Body of pancreas (tissue), 4 donors: ENCODE measurements at regions not wholly inside any gene's neighbourhood (a gene's known extent, or its start where the extent isn't known, plus 50 kb on each side); places are given as distances from the start of the nearest gene placed in this dataset.

ENCODE experiments used
- ATAC-seq: fragments of 150-250 bp; one replicate; pipeline ENCODE4 v1.9.1; 2016
- DNase-seq, 4 donors: peaks; one replicate each; pipeline ENCODE4 v3.0.0-alpha.2; 2019
- H3K27ac ChIP-seq, 4 donors: fragments of 200-600 bp; sonication (generic); 1 replicate in 3 of 4; 2 replicates in 1 of 4; pipeline versions ENCODE4 v1.5.1 to v1.6.1; 2016 to 2019; ENCODE audit warnings: mild to moderate bottlenecking in 1 of 4, mixed read lengths in 1 of 4, moderate library complexity in 1 of 4
- H3K27me3 ChIP-seq, 2 donors: fragments of 200-600 bp; sonication (generic); one replicate each; pipeline ENCODE4 v1.6.0; 2016; ENCODE audit warnings: mild to moderate bottlenecking in 1 of 2
- H3K36me3 ChIP-seq, 2 donors: fragments of 200-600 bp; sonication (generic); replicated peaks in 1 of 2; 2 replicates each; pipeline ENCODE4 v1.5.1; 2016; ENCODE audit warnings: low read depth in 2 of 2; ENCODE audit not compliant: insufficient read depth in 1 of 2
- H3K4me1 ChIP-seq: fragments of 200-600 bp; sonication (generic); one replicate; pipeline ENCODE4 v1.6.0; 2016
- H3K4me3 ChIP-seq, 2 donors: fragments of 200-600 bp; sonication (generic); 1 replicate in 1 of 2; 2 replicates in 1 of 2; pipeline ENCODE4 v1.5.1; 2016 to 2019
- H3K9me3 ChIP-seq, 3 donors: fragments of 200-600 bp; sonication (generic); 1 replicate in 2 of 3; 2 replicates in 1 of 3; pipeline ENCODE4 v1.5.1; 2016
- POLR2A ChIP-seq, 3 donors: fragments of 450-650 bp; IDR thresholded peaks; one replicate each; pipeline ENCODE4 v1.6.1; 2016; ENCODE audit warnings: antibody characterized with exemption in 3 of 3, mild to moderate bottlenecking in 2 of 3
- WGBS, 2 donors: methylation state at CpG; one replicate each; pipeline ENCODE4 v1.1.5; 2017; 5-methylcytosine and 5-hydroxymethylcytosine counted together
- intact Hi-C: fragments of 100-400 bp; cut with DNase I; formaldehyde crosslinking; loops from one replicate; pipeline ENCODE4 v1.15.1; 2023
- TF ChIP-seq, protein P1 (sequence below), 7 experiments: fragments of 450-650 bp in 4 of 7; fragments of 200-600 bp in 3 of 7; sonication (generic) in 3 of 7; IDR thresholded peaks; one replicate each; pipeline ENCODE4 v1.5.1; 2016 to 2019; ENCODE audit warnings: antibody characterized with exemption in 7 of 7

- Histone ChIP-seq H3K4me1 (no peaks in the 10 kb centered on the region), H3K27ac (no peak overlapping the region), H3K4me3 (no peak overlapping the region), H3K36me3 (no peaks in the 10 kb centered on the region), H3K27me3 (no peaks in the 10 kb centered on the region), H3K9me3 (no peaks in the 10 kb centered on the region)
- ATAC-seq: no peak
- intact Hi-C loops: no loop called here
- no peak for DNase-seq
- TF ChIP-seq, protein P1, sequence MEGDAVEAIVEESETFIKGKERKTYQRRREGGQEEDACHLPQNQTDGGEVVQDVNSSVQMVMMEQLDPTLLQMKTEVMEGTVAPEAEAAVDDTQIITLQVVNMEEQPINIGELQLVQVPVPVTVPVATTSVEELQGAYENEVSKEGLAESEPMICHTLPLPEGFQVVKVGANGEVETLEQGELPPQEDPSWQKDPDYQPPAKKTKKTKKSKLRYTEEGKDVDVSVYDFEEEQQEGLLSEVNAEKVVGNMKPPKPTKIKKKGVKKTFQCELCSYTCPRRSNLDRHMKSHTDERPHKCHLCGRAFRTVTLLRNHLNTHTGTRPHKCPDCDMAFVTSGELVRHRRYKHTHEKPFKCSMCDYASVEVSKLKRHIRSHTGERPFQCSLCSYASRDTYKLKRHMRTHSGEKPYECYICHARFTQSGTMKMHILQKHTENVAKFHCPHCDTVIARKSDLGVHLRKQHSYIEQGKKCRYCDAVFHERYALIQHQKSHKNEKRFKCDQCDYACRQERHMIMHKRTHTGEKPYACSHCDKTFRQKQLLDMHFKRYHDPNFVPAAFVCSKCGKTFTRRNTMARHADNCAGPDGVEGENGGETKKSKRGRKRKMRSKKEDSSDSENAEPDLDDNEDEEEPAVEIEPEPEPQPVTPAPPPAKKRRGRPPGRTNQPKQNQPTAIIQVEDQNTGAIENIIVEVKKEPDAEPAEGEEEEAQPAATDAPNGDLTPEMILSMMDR (IDR thresholded peaks at IDR 0.05): no peak
- no peak for TF ChIP-seq POLR2A (IDR thresholded peaks at IDR 0.05)
- WGBS, 2 donors: 45 to 51% methylated on average over 5 of the region's 5 CpGs
Observed at GRCh38 chr13:106691341-106691740, 123.4 kb upstream of the ARGLU1 start.

DNA sequence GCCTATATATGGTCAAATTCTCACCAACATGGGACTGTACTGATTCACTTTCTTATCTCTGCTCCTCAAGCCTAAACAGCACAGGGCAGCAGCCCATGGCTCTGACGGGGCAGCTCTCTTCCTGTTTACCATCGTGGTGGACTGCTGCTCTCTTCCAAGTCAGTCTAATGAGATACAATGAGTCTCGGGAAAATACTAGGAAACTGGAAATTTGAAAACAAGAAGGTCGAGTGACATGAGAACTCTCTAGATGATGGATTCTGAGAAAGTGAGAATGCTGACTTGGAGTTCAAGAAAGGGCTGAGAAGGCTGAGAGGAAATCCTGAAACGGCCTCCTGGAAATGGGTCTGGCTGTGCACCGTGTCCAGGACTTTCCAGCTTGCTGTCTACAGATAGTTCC is 122.8 kb upstream of the ARGLU1 start:
- H3K27ac ChIP-seq: no peak overlapping the region
- WGBS, 2 donors: 57 to 60% methylated on average over 6 of the region's 6 CpGs
- ATAC-seq: no peak

DNA sequence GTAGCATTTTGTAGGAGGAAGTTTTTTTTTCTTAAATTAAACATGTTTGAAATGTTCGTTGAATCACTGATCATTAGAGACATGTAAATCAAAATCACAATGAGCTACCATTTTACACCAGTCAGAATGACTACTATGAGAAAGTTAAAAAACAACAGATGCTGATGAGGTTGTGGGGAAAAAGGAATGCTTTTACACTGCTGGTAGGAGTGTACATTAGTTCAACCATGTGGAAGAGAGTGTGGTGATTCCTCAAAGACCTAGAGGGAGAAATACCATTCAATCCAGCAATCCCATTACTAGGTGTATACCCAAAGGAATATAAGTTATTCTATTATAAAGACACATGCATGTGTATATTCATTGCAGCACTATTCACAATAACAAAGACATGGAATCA is 122.0 kb upstream of the ARGLU1 start:
- ATAC-seq (no peak), DNase-seq (no peak)
- H3K9me3 ChIP-seq: no peaks in the 10 kb centered on the region
- H3K36me3 ChIP-seq: no peaks in the 10 kb centered on the region
- H3K27ac ChIP-seq: no peak overlapping the region
- intact Hi-C loops: no loop called here
- no peaks in the 10 kb centered on the region for H3K4me1 ChIP-seq
- TF ChIP-seq POLR2A (IDR thresholded peaks at IDR 0.05): no peak
- TF ChIP-seq, protein P1 (IDR thresholded peaks at IDR 0.05): no peak
- no peaks in the 10 kb centered on the region for H3K27me3 ChIP-seq
- H3K4me3 ChIP-seq: no peak overlapping the region
- WGBS, 2 donors: 69 to 76% methylated on average over 1 of the region's 1 CpG

More for the DNA sequence above, 122.8 kb upstream of the ARGLU1 start:
- no peaks in the 10 kb centered on the region for H3K36me3 ChIP-seq
- TF ChIP-seq, protein P1 (IDR thresholded peaks at IDR 0.05): no peak
- TF ChIP-seq POLR2A (IDR thresholded peaks at IDR 0.05): no peak
- no peaks in the 10 kb centered on the region for H3K27me3 ChIP-seq
- intact Hi-C loops: no loop called here
- no peaks in the 10 kb centered on the region for H3K4me1 ChIP-seq
- DNase-seq: no peak
- no peak overlapping the region for H3K4me3 ChIP-seq
- no peaks in the 10 kb centered on the region for H3K9me3 ChIP-seq

DNA sequence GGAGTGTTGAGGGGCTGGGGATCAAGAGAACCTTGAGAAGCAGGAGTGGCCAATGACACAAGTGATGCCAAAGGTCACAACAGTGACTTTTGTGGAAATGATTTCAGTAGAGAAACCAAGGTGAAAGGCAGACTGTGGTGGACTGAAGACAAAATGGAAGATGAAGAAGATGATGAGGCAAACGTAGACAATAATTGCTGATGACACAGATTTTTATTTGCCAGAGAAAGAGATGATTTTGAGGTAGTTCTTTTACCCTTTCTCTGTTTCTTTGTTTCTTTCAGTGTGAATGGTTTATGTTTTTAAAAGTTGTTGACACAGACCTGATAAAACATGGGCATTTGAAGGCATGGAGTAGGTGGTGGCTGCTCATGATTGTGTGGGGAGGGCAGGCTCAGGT is 121.0 kb upstream of the ARGLU1 start:
- WGBS, 2 donors: 27 to 60% methylated on average over 1 of the region's 1 CpG
- intact Hi-C loops: no loop called here
- Histone ChIP-seq H3K9me3 (no peaks in the 10 kb centered on the region), H3K36me3 (no peaks in the 10 kb centered on the region), H3K4me1 (no peaks in the 10 kb centered on the region), H3K27me3 (no peaks in the 10 kb centered on the region), H3K27ac (no peak overlapping the region), H3K4me3 (no peak overlapping the region)
- no peak for DNase-seq
- no peak for TF ChIP-seq POLR2A (IDR thresholded peaks at IDR 0.05)
- TF ChIP-seq, protein P1 (IDR thresholded peaks at IDR 0.05): no peak
- ATAC-seq: no peak

DNA sequence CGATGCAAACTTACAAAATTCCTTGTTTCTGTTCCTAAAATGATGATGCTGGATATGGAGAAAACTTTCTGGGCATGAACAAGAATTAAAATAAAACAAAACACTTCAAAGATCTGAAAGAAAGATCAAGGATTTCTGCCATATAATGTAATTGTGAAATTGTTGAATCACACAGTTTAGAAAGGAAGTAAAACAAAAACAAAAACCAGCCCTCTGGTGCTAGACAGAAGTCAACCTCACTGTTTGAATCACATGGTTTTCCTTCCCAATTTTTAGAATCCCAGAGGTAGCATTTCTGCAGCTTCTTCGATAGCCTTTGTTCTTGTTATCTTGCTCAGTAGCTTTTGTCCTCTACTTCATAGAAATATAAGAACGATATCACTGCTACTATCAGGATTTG is 118.2 kb upstream of the ARGLU1 start:
- H3K27ac ChIP-seq: no peak overlapping the region
- intact Hi-C loops: no loop called here
- H3K9me3 ChIP-seq: no peaks in the 10 kb centered on the region
- DNase-seq (no peak), ATAC-seq (no peak)
- H3K4me3 ChIP-seq: no peak overlapping the region
- 60 to 76% methylated on average over 3 of the region's 3 CpGs for WGBS, 2 donors
- H3K4me1 ChIP-seq: no peaks in the 10 kb centered on the region
- H3K27me3 ChIP-seq: no peaks in the 10 kb centered on the region
- H3K36me3 ChIP-seq: no peaks in the 10 kb centered on the region
- no peak for TF ChIP-seq POLR2A (IDR thresholded peaks at IDR 0.05)
- TF ChIP-seq, protein P1 (IDR thresholded peaks at IDR 0.05): no peak
